Right lobe of liver (tissue), 4 donors: ENCODE measurements at regions not wholly inside any gene's neighbourhood (a gene's known extent, or its start where the extent isn't known, plus 50 kb on each side); places are given as distances from the start of the nearest gene placed in this dataset.

Experiments used
- CTCF ChIP-seq, 4 donors: fragments of 200-600 bp in 3 of 4; fragments of 450-650 bp in 1 of 4; IDR thresholded peaks; one replicate each; pipeline versions ENCODE4 v1.5.1 to v1.8.0; 2016 to 2022; ENCODE audit warnings: antibody characterized with exemption in 4 of 4, mild to moderate bottlenecking in 2 of 4
- POLR2A ChIP-seq: fragments of 450-650 bp; IDR thresholded peaks from one replicate; pipeline ENCODE4 v1.6.1; 2017; ENCODE audit warnings: antibody characterized with exemption, mild to moderate bottlenecking
- donor health status: DM: no; HTN: no; CAD: no.
- donor health status: DM: no; HTN: no; CAD: no.
- donor health status: DM: no; HTN: yes; CAD: no.

GRCh38 chr14:27528328-27528727 is 930.5 kb upstream of the NOVA1 start:
- TF ChIP-seq POLR2A: no peak
- TF ChIP-seq CTCF (IDR thresholded peaks at IDR 0.05): peak; percentile 30 to 45 (median 37)
